Mesenchymal stem cell (in vitro differentiated cells and primary cell): ENCODE measurements at regions not wholly inside any gene's neighbourhood (a gene's known extent, or its start where the extent isn't known, plus 50 kb on each side); places are given as distances from the start of the nearest gene placed in this dataset.
"Not testable (repeated sequence)": the region's sequence is repeated elsewhere in the genome, so short reads cannot be mapped to it uniquely, and the experiment has no call there.

Source experiments
- DNase-seq: peaks from one replicate; pipeline ENCODE4 v3.0.0-alpha.2; 2013
- H2AFZ ChIP-seq: one replicate; pipeline ENCODE4 v1.6.1; 2013; ENCODE audit warnings: low read depth, mild to moderate bottlenecking, control low read depth, inconsistent platforms, low read length, moderate library complexity
- H2AK5ac ChIP-seq: 2 replicates; pipeline ENCODE4 v1.6.1; 2013; ENCODE audit warnings: low read length, moderate library complexity, mild to moderate bottlenecking, inconsistent platforms; ENCODE audit not compliant: severe bottlenecking
- H2BK120ac ChIP-seq: one replicate; pipeline ENCODE4 v1.6.1; 2013; ENCODE audit warnings: low read depth, mild to moderate bottlenecking, inconsistent platforms, low read length, moderate library complexity
- H2BK12ac ChIP-seq, 2 experiments: one replicate each; pipeline ENCODE4 v1.6.1; 2013; ENCODE audit warnings: inconsistent platforms in 2 of 2, low read length in 2 of 2, mild to moderate bottlenecking in 2 of 2, moderate library complexity in 2 of 2, control low read depth in 1 of 2
- H2BK15ac ChIP-seq: one replicate; pipeline ENCODE4 v1.6.1; 2013; ENCODE audit warnings: mild to moderate bottlenecking, low read depth, inconsistent platforms; ENCODE audit not compliant: poor library complexity, severe bottlenecking
- H2BK5ac ChIP-seq: 2 replicates; pipeline ENCODE4 v1.6.1; 2013; ENCODE audit warnings: low read depth, mild to moderate bottlenecking, low read length, control low read depth, inconsistent platforms; ENCODE audit not compliant: poor library complexity, severe bottlenecking
- H3K14ac ChIP-seq, 2 experiments: one replicate each; pipeline ENCODE4 v1.6.1; 2013; ENCODE audit warnings: inconsistent platforms in 2 of 2, low read length in 2 of 2, control low read depth in 1 of 2, mild to moderate bottlenecking in 1 of 2, moderate library complexity in 1 of 2
- H3K18ac ChIP-seq, 2 experiments: one replicate each; pipeline ENCODE4 v1.6.1; 2013; ENCODE audit warnings: inconsistent platforms in 2 of 2, low read length in 2 of 2, control low read depth in 1 of 2, low read depth in 1 of 2, mild to moderate bottlenecking in 1 of 2
- H3K23ac ChIP-seq, 2 experiments: one replicate each; pipeline ENCODE4 v1.6.1; 2013; ENCODE audit warnings: inconsistent platforms in 2 of 2, low read length in 2 of 2, mild to moderate bottlenecking in 2 of 2, moderate library complexity in 2 of 2, control low read depth in 1 of 2
- H3K27ac ChIP-seq: 2 replicates; pipeline ENCODE4 v1.5.1; 2013; ENCODE audit warnings: mild to moderate bottlenecking, moderate library complexity, low read length, control low read depth, inconsistent platforms; ENCODE audit not compliant: poor library complexity, severe bottlenecking
- H3K27me3 ChIP-seq, 2 experiments: 2 replicates each; pipeline versions ENCODE4 v1.6.1 to v1.7.0; 2013; ENCODE audit warnings: low read length in 2 of 2, mild to moderate bottlenecking in 2 of 2, moderate library complexity in 2 of 2, control low read depth in 1 of 2, inconsistent platforms in 1 of 2; ENCODE audit not compliant: control insufficient read depth in 1 of 2, insufficient read depth in 1 of 2
- H3K36me3 ChIP-seq, 2 experiments: 2 replicates each; pipeline versions ENCODE4 v1.6.1 to v1.7.0; 2013; ENCODE audit warnings: low read length in 2 of 2, control low read depth in 1 of 2, inconsistent platforms in 1 of 2, low read depth in 1 of 2, mild to moderate bottlenecking in 1 of 2; ENCODE audit not compliant: insufficient read depth in 2 of 2, control insufficient read depth in 1 of 2
- H3K4ac ChIP-seq, 2 experiments: one replicate each; pipeline ENCODE4 v1.6.1; 2013; ENCODE audit warnings: inconsistent platforms in 2 of 2, low read length in 2 of 2, mild to moderate bottlenecking in 2 of 2, moderate library complexity in 2 of 2, control low read depth in 1 of 2, low read depth in 1 of 2
- H3K4me1 ChIP-seq: 2 replicates; pipeline ENCODE4 v1.6.1; 2013; ENCODE audit warnings: low read depth, low read length, control low read depth; ENCODE audit not compliant: control insufficient read depth, insufficient read depth
- H3K4me2 ChIP-seq: 2 replicates; pipeline ENCODE4 v1.6.1; 2013; ENCODE audit warnings: low read length, mild to moderate bottlenecking, inconsistent platforms; ENCODE audit not compliant: poor library complexity, severe bottlenecking
- H3K4me3 ChIP-seq, 2 experiments: 2 replicates each; pipeline versions ENCODE4 v1.5.1 to v1.7.0; 2013; ENCODE audit warnings: low read length in 2 of 2, mild to moderate bottlenecking in 2 of 2, control low read depth in 1 of 2, low read depth in 1 of 2; ENCODE audit not compliant: insufficient read depth in 1 of 2
- H3K79me1 ChIP-seq: replicated peaks from 2 replicates; pipeline ENCODE4 v1.6.1; 2013; ENCODE audit warnings: mild to moderate bottlenecking, control low read depth, low read length, inconsistent platforms; ENCODE audit not compliant: poor library complexity, severe bottlenecking
- H3K9ac ChIP-seq: 2 replicates; pipeline ENCODE4 v1.7.0; 2013; ENCODE audit warnings: mild to moderate bottlenecking, low read length, moderate library complexity
- H3K9me3 ChIP-seq: 2 replicates; pipeline ENCODE4 v1.7.0; 2013; ENCODE audit warnings: mild to moderate bottlenecking, low read length; ENCODE audit not compliant: control insufficient read depth
- H4K8ac ChIP-seq: one replicate; pipeline ENCODE4 v1.6.1; 2013; ENCODE audit warnings: inconsistent platforms, mild to moderate bottlenecking, low read length, moderate library complexity
- H4K91ac ChIP-seq: one replicate; pipeline ENCODE4 v1.6.1; 2013; ENCODE audit warnings: mild to moderate bottlenecking, low read length, inconsistent platforms
- WGBS: methylation state at CpG from one replicate; pipeline ENCODE4 v1.1.7; 2013; ENCODE audit warnings: mixed read lengths; 5-methylcytosine and 5-hydroxymethylcytosine counted together

DNA sequence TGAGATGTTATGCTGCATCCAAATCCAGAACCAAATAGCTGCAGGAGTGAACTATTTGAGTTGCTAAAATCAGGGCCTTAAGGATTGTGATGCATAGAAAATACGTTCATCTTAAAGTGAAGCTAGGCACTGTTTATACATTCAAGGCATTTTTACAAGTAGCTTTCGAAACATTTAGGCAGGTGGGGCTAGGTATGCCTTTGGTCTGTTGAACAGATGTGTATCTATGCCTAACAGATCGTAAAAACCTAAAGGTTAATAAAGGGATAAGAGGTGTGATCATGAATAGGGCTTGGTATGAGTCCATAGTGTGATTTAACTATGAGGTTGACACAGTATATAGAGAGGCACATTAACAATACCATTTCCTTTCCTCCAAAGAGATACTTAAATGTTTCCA is 262.5 kb downstream of the SEMA3D start:
- Histone ChIP-seq H4K91ac (no peak overlapping the region), H3K36me3 (no peaks in the 10 kb centered on the region), H2BK15ac (no peak overlapping the region), H3K4ac (no peak overlapping the region), H2AFZ (no peak overlapping the region), H2BK12ac (no peak overlapping the region), H3K9me3 (peaks cover 14% of the 10 kb centered on the region), H2BK120ac (no peak overlapping the region), H3K27ac (no peak overlapping the region), H3K27me3 (no peaks in the 10 kb centered on the region), H3K14ac (no peak overlapping the region), H3K4me3 (no peak overlapping the region), H3K23ac (no peak overlapping the region), H3K4me1 (no peaks in the 10 kb centered on the region), H2BK5ac (no peak overlapping the region), H3K9ac (no peak overlapping the region), H4K8ac (no peak overlapping the region), H2AK5ac (no peak overlapping the region), H3K79me1 (no peaks in the 10 kb centered on the region), H3K4me2 (no peak overlapping the region), H3K18ac (no peak overlapping the region)
- DNase-seq = no peak
- WGBS = 97% methylated on average over 3 of the region's 3 CpGs

DNA sequence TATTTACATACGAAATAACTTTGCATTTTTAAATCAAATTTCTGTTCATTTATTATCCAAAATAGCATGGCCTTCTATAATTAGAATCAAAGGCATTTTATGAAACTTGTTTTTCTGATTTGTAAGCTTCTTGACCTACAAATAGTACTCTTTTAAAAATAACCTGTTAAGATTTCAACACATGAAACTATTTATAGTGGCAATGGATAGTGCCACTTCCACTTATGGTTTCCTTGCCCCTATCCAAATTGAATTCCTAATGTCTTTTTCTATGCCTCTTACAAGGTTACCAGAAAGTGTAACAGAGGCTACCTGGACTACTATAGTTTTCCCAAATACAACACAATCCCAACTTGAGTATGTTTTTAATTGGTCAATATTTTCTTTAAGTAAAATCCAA is 263.5 kb downstream of the SEMA3D start:
- Histone ChIP-seq H2BK15ac (no peak overlapping the region), H4K8ac (no peak overlapping the region), H3K4me1 (no peaks in the 10 kb centered on the region), H3K27me3 (no peaks in the 10 kb centered on the region), H3K18ac (no peak overlapping the region), H3K36me3 (no peaks in the 10 kb centered on the region), H2AFZ (no peak overlapping the region), H3K23ac (no peak overlapping the region), H2BK120ac (no peak overlapping the region), H3K9me3 (peaks cover 14% of the 10 kb centered on the region), H2BK5ac (no peak overlapping the region), H3K4me2 (no peak overlapping the region), H3K79me1 (no peaks in the 10 kb centered on the region), H2AK5ac (no peak overlapping the region), H3K27ac (no peak overlapping the region), H4K91ac (no peak overlapping the region), H3K14ac (no peak overlapping the region), H3K4ac (no peak overlapping the region), H3K9ac (no peak overlapping the region), H3K4me3 (no peak overlapping the region), H2BK12ac (no peak overlapping the region)
- WGBS = no CpG with 5 or more reads among the region's 1 CpG
- DNase-seq = no peak

DNA sequence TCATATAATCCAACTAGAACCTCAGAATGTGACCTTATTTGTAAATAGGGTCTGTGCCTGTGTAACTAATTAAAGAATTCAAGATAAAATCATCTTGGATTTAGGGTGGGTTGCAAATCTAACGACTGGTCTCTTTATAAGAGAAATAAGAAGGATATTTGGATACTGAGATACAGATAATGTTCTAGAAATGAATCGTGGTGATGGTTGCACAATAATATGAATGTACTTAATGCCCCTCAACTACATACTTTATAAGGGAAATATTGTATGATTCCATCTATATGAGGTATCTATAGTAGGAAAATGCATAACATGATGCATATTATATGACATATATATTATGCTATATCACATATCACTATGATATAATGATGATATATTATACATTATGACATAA is 265.7 kb downstream of the SEMA3D start:
- Histone ChIP-seq H3K14ac (no peak overlapping the region), H3K79me1 (no peaks in the 10 kb centered on the region), H3K23ac (no peak overlapping the region), H3K4ac (no peak overlapping the region), H2BK5ac (no peak overlapping the region), H2AFZ (no peak overlapping the region), H3K18ac (no peak overlapping the region), H2BK15ac (no peak overlapping the region), H4K8ac (no peak overlapping the region), H4K91ac (no peak overlapping the region), H2BK120ac (no peak overlapping the region), H3K27me3 (no peaks in the 10 kb centered on the region), H2BK12ac (no peak overlapping the region), H3K4me2 (no peak overlapping the region), H3K4me3 (no peak overlapping the region), H3K9me3 (peaks cover 14% of the 10 kb centered on the region), H3K9ac (no peak overlapping the region), H3K36me3 (no peaks in the 10 kb centered on the region), H2AK5ac (no peak overlapping the region), H3K4me1 (no peaks in the 10 kb centered on the region), H3K27ac (no peak overlapping the region)
- DNase-seq = no peak
- WGBS = 100% methylated on average over 1 of the region's 2 CpGs

DNA sequence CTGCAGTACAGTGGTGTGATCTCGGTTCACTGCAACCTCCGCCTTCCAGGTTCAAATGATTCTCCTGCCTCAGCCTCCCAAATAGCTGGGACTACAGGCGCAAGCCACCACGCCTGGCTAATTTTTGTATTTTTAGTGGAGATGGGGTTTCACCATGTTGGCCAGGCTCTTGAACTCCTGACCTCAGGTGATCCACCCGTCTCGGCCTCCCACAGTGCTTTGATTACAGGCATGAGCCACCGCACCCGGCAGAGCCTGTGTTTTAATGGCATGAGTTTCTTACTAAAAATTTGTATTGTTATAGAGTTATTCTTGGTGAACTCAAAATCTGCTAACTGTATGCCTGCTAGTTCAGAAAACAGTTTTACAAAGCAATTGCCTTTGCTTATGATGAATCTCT is 269.9 kb downstream of the SEMA3D start:
- not testable (repeated sequence) for H3K14ac ChIP-seq, H2AK5ac ChIP-seq, H2BK120ac ChIP-seq, H3K27me3 ChIP-seq, H3K23ac ChIP-seq, H3K4me1 ChIP-seq, H4K91ac ChIP-seq, H3K79me1 ChIP-seq, H3K9ac ChIP-seq, H2BK12ac ChIP-seq, H3K18ac ChIP-seq, H3K36me3 ChIP-seq, H4K8ac ChIP-seq, H3K27ac ChIP-seq, H3K4me3 ChIP-seq, DNase-seq, H3K4me2 ChIP-seq, H2BK15ac ChIP-seq, H2BK5ac ChIP-seq, H3K4ac ChIP-seq, H2AFZ ChIP-seq
- 100% methylated on average over 8 of the region's 8 CpGs for WGBS
- peaks cover 14% of the 10 kb centered on the region for H3K9me3 ChIP-seq
